Keratinocyte (primary cell): ENCODE measurements at regions not wholly inside any gene's neighbourhood (a gene's known extent, or its start where the extent isn't known, plus 50 kb on each side); places are given as distances from the start of the nearest gene placed in this dataset.
A peak's percentile ranks its signal among the peaks of the same experiment; 100 is the strongest.

ENCODE experiments used
- DNase-seq: peaks from one replicate; pipeline ENCODE4 v3.0.0-alpha.2; 2011; ENCODE audit warnings: low read depth, missing footprints, low spot score
- FAIRE-seq: peaks from 2 replicates; lab custom pipeline; 2011; peaks lifted over from hg19 to GRCh38; lab: Jason Lieb, UNC
- H2AFZ ChIP-seq: 2 replicates; pipeline ENCODE4 v1.6.0; 2012; ENCODE audit warnings: low read length, control low read depth, inconsistent platforms; ENCODE audit not compliant: control insufficient read depth
- H3K27ac ChIP-seq: 2 replicates; pipeline ENCODE4 v1.5.1; 2011; ENCODE audit warnings: low read length; ENCODE audit not compliant: control insufficient read depth, insufficient read depth
- H3K27me3 ChIP-seq: 3 replicates; pipeline ENCODE4 v1.6.0; 2011; ENCODE audit warnings: low read length; ENCODE audit not compliant: control insufficient read depth, insufficient read depth; ENCODE audit errors: extremely low read depth
- H3K36me3 ChIP-seq, 2 experiments: 2 replicates in 1 of 2; 3 replicates in 1 of 2; pipeline ENCODE4 v1.5.1; 2011; ENCODE audit warnings: low read length in 2 of 2, mild to moderate bottlenecking in 1 of 2; ENCODE audit not compliant: control insufficient read depth in 2 of 2, insufficient read depth in 2 of 2; ENCODE audit errors: extremely low read depth in 1 of 2
- H3K4me1 ChIP-seq: 3 replicates; pipeline ENCODE4 v1.5.1; 2011; ENCODE audit warnings: low read length; ENCODE audit not compliant: control insufficient read depth, insufficient read depth; ENCODE audit errors: extremely low read depth
- H3K4me2 ChIP-seq: 3 replicates; pipeline ENCODE4 v1.6.0; 2011; ENCODE audit warnings: low read depth, low read length; ENCODE audit not compliant: control insufficient read depth, insufficient read depth; ENCODE audit errors: extremely low read depth
- H3K4me3 ChIP-seq, 3 experiments: fragments of 200-600 bp in 1 of 3; sonication (generic) in 1 of 3; 2 replicates in 2 of 3; 3 replicates in 1 of 3; pipeline ENCODE4 v1.5.1; 2011 to 2016; ENCODE audit warnings: low read length in 3 of 3, mild to moderate bottlenecking in 3 of 3, control low read depth in 2 of 3, inconsistent platforms in 1 of 3, low read depth in 1 of 3, mixed read lengths in 1 of 3, mixed run types in 1 of 3, moderate library complexity in 1 of 3; ENCODE audit not compliant: control insufficient read depth in 2 of 3, insufficient read depth in 2 of 3; ENCODE audit errors: extremely low read depth in 1 of 3
- H3K79me2 ChIP-seq: 2 replicates; pipeline ENCODE4 v1.6.0; 2012; ENCODE audit warnings: low read length; ENCODE audit not compliant: control insufficient read depth, insufficient read depth
- H3K9ac ChIP-seq: 3 replicates; pipeline ENCODE4 v1.6.0; 2011; ENCODE audit warnings: low read length; ENCODE audit not compliant: control insufficient read depth, insufficient read depth; ENCODE audit errors: extremely low read depth
- H3K9me1 ChIP-seq: 3 replicates; pipeline ENCODE4 v1.6.0; 2011; ENCODE audit warnings: low read length; ENCODE audit not compliant: control insufficient read depth, insufficient read depth; ENCODE audit errors: extremely low read depth
- H3K9me3 ChIP-seq: 2 replicates; pipeline ENCODE4 v1.5.1; 2012; ENCODE audit warnings: low read depth, low read length; ENCODE audit not compliant: control insufficient read depth
- H4K20me1 ChIP-seq: 3 replicates; pipeline ENCODE4 v1.6.0; 2011; ENCODE audit warnings: low read length; ENCODE audit not compliant: control insufficient read depth, insufficient read depth; ENCODE audit errors: extremely low read depth
- CTCF ChIP-seq, 3 experiments: IDR thresholded peaks in 1 of 3; conservative IDR thresholded peaks in 1 of 3; optimal IDR thresholded peaks in 1 of 3; 2 replicates in 2 of 3; 3 replicates in 1 of 3; pipeline versions ENCODE3 to v1.5.1; 2011; ENCODE audit warnings: low read length in 3 of 3, mild to moderate bottlenecking in 3 of 3, moderate library complexity in 2 of 3, control low read depth in 1 of 3, inconsistent platforms in 1 of 3; ENCODE audit not compliant: insufficient read depth in 2 of 3; ENCODE audit errors: extremely low read depth in 1 of 3
- EZH2 ChIP-seq: IDR thresholded peaks from one replicate; pipeline ENCODE4 v1.6.1; 2012; ENCODE audit warnings: inconsistent platforms, mild to moderate bottlenecking, low read length, moderate library complexity
- dilution Hi-C: fragments of 300-500 bp; cut with MboI; formaldehyde crosslinking; loops from one replicate; pipeline ENCODE4 v1.7.0; 2020; ENCODE audit warnings: low sequenced_read_pairs; ENCODE audit not compliant: extremely low pct_ligation_motif_present

- H3K79me2 ChIP-seq: no peaks in the 10 kb centered on the region
- H3K27me3 ChIP-seq: no peaks in the 10 kb centered on the region
- no peak overlapping the region for H3K4me3 ChIP-seq
- H4K20me1 ChIP-seq: no peaks in the 10 kb centered on the region
- H3K9me3 ChIP-seq: no peaks in the 10 kb centered on the region
- H3K9ac ChIP-seq: no peak overlapping the region
- H3K4me2 ChIP-seq: no peak overlapping the region
- TF ChIP-seq EZH2 (no peak), CTCF (optimal IDR thresholded peaks at IDR 0.05 in 1 of 3, IDR thresholded peaks at IDR 0.05 in 1 of 3, conservative IDR thresholded peaks at IDR 0.05 in 1 of 3; ENCODE audit: extremely low read depth in 1 of 3, insufficient read depth in 2 of 3, low read length in 3 of 3) (no peak)
- H3K27ac ChIP-seq: no peak overlapping the region
- H2AFZ ChIP-seq: no peak overlapping the region
- no peaks in the 10 kb centered on the region for H3K9me1 ChIP-seq
- dilution Hi-C loops: no loop called here
- no peaks in the 10 kb centered on the region for H3K36me3 ChIP-seq
- no peaks in the 10 kb centered on the region for H3K4me1 ChIP-seq
- DNase-seq (no peak), FAIRE-seq (peak; percentile 63)
Observed at GRCh38 chr4:24315056-24315455, 269.3 kb downstream of the DHX15 start.

GRCh38 chr4:24312261-24312913, 272.0 kb downstream of the DHX15 start:
- no peak overlapping the region for H3K9ac ChIP-seq
- no peaks in the 10 kb centered on the region for H3K79me2 ChIP-seq
- no peaks in the 10 kb centered on the region for H3K9me1 ChIP-seq
- FAIRE-seq: no peak
- no peaks in the 10 kb centered on the region for H3K9me3 ChIP-seq
- dilution Hi-C loops: no loop called here
- no peak overlapping the region for H2AFZ ChIP-seq
- H4K20me1 ChIP-seq: no peaks in the 10 kb centered on the region
- no peaks in the 10 kb centered on the region for H3K27me3 ChIP-seq
- no peak overlapping the region for H3K27ac ChIP-seq
- H3K36me3 ChIP-seq: no peaks in the 10 kb centered on the region
- H3K4me3 ChIP-seq: no peak overlapping the region
- TF ChIP-seq CTCF (optimal IDR thresholded peaks at IDR 0.05 in 1 of 3, IDR thresholded peaks at IDR 0.05 in 1 of 3, conservative IDR thresholded peaks at IDR 0.05 in 1 of 3; ENCODE audit: extremely low read depth in 1 of 3, insufficient read depth in 2 of 3, low read length in 3 of 3) (no peak), EZH2 (no peak)
- H3K4me1 ChIP-seq: no peaks in the 10 kb centered on the region
- H3K4me2 ChIP-seq: no peak overlapping the region
- no peak for DNase-seq
